AML-193 (cell line): ENCODE measurements at regions not wholly inside any gene's neighbourhood (a gene's known extent, or its start where the extent isn't known, plus 50 kb on each side); places are given as distances from the start of the nearest gene placed in this dataset.
A peak's percentile ranks its signal among the peaks of the same experiment; 100 is the strongest.

ENCODE experiments used
- DNase-seq, 2 experiments: peaks; one replicate each; lab custom pipeline; 2025; lab: John Stamatoyannopoulos, UW

GRCh38 chr11:43545610-43546009 lies 134.9 kb upstream of the HSD17B12 start:
- no peak for DNase-seq

GRCh38 chr11:43546561-43547429 lies 133.7 kb upstream of the HSD17B12 start:
- no peak for DNase-seq

GRCh38 chr11:43547430-43547831 lies 133.1 kb upstream of the HSD17B12 start:
- no peak for DNase-seq

- DNase-seq: no peak
Measured at GRCh38 chr11:43547889-43548381, 132.6 kb upstream of the HSD17B12 start.

GRCh38 chr11:43548916-43549315 lies 131.6 kb upstream of the HSD17B12 start:
- DNase-seq: no peak

GRCh38 chr11:43549624-43550023 lies 130.9 kb upstream of the HSD17B12 start:
- DNase-seq: no peak

GRCh38 chr11:43550714-43551113 lies 129.8 kb upstream of the HSD17B12 start:
- no peak for DNase-seq

GRCh38 chr11:43554148-43554473 lies 126.4 kb upstream of the HSD17B12 start:
- no peak for DNase-seq

- no peak for DNase-seq
Measured at GRCh38 chr11:43555186-43555585, 125.4 kb upstream of the HSD17B12 start.

- DNase-seq: no peak
Measured at GRCh38 chr11:43555816-43556611, 124.5 kb upstream of the HSD17B12 start.

GRCh38 chr11:43556612-43557375 lies 123.7 kb upstream of the HSD17B12 start:
- DNase-seq: no peak

- DNase-seq: no peak
Measured at GRCh38 chr11:43557553-43558110, 122.9 kb upstream of the HSD17B12 start.

GRCh38 chr11:43558146-43558545 lies 122.4 kb upstream of the HSD17B12 start:
- no peak for DNase-seq

- no peak for DNase-seq
Measured at GRCh38 chr11:43558556-43559127, 121.9 kb upstream of the HSD17B12 start.

- no peak for DNase-seq
Measured at GRCh38 chr11:43561832-43562231, 118.7 kb upstream of the HSD17B12 start.

- peak; percentile 8 to 52 for DNase-seq
Measured at GRCh38 chr11:43567396-43567975, 113.1 kb upstream of the HSD17B12 start.

GRCh38 chr11:43573233-43573632 lies 107.3 kb upstream of the HSD17B12 start:
- DNase-seq: peak; percentile 17 to 22

GRCh38 chr11:43573873-43574272 lies 106.7 kb upstream of the HSD17B12 start:
- no peak for DNase-seq

- DNase-seq: no peak
Measured at GRCh38 chr11:43574411-43574810, 106.1 kb upstream of the HSD17B12 start.

GRCh38 chr11:43574949-43575912 lies 105.3 kb upstream of the HSD17B12 start:
- DNase-seq: no peak
